ENCODE measurements at regions not wholly inside any gene's neighbourhood (a gene's known extent, or its start where the extent isn't known, plus 50 kb on each side); places are given as distances from the start of the nearest gene placed in this dataset.
"Not testable (repeated sequence)": the region's sequence is repeated elsewhere in the genome, so short reads cannot be mapped to it uniquely, and the experiment has no call there.

DNA sequence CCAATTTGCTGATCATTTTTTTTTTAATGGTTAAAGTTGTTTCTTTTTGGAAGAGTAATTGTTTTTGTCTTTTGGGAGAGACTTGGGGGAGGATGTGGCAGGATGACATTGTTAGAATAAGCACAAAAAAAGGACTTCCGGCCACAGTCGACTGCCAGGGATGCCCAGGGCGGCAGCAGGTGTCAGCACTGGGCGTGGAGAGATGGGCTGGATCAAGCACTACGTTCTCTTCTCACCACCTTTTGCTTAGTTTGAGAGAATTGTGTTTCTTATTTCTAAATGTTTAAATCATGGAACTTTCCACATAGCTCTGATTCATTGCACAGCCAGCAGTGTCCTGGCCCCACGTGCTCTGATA is 104.6 kb upstream of the FRMD1 start:
- intact Hi-C loops (cut with DNase I, micrococcal nuclease) = no loop called here
- ATAC-seq = no peak
- no peak for DNase-seq

- intact Hi-C loops (cut with DNase I, micrococcal nuclease) = no loop called here
- ATAC-seq (no peak), DNase-seq (no peak)
These were observed 104.0 kb upstream of the FRMD1 start for GRCh38 chr6:168182908-168183612.

GRCh38 chr6:168182366-168182765 is 103.4 kb upstream of the FRMD1 start:
- ATAC-seq = no peak
- DNase-seq = no peak
- intact Hi-C loops (cut with DNase I, micrococcal nuclease) = no loop called here

DNA sequence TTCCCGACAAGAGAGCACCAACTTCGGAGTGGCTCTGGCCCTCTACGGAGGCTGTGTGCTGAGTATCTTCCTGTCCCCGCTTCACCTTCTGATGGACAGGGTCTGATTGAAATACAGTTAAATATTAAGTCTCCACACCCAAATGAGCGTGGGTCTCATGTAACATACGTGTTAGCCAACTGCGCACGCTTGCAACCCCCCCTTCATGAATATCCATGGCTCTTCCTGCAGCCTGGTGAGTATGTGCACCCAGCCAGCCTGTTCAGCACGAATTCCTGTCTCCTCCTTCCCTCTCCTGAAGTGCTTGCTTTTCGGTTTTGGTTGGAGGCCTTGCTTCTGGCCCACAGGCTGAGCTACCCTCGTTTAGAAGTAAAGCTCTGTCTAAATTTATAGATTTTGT is 102.9 kb upstream of the FRMD1 start:
- DNase-seq (no peak), ATAC-seq (no peak)
- intact Hi-C loops (cut with DNase I, micrococcal nuclease) = no loop called here

- intact Hi-C loops (cut with DNase I, micrococcal nuclease) = no loop called here
- ATAC-seq (no peak), DNase-seq (no peak)
These were observed 102.3 kb upstream of the FRMD1 start for GRCh38 chr6:168181316-168181715.

DNA sequence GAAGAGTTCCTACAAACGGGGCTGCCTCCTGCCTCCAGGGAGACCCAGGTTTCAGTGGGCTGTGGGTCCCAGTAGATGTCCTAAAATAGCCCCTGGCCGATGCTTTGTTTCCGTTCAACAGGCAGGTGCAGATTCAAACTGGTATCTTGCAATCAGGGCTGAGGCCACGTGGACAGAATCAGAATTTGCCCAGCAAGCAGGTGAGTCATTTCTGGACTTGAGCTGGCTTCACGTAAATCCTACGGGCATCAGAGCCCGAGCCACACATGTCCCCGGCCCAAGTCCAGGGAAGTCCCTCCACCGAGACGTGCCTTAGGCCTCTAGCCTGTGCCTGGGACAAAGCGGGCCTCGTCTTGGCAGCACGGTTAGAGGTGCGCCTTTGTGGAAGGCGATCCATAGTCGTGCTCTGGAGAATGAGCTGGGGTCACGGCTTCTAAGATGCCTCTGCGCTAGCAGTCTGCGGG is 101.6 kb upstream of the FRMD1 start:
- ATAC-seq = peak; percentile 76
- intact Hi-C loops (cut with DNase I, micrococcal nuclease) = no loop called here

DNA sequence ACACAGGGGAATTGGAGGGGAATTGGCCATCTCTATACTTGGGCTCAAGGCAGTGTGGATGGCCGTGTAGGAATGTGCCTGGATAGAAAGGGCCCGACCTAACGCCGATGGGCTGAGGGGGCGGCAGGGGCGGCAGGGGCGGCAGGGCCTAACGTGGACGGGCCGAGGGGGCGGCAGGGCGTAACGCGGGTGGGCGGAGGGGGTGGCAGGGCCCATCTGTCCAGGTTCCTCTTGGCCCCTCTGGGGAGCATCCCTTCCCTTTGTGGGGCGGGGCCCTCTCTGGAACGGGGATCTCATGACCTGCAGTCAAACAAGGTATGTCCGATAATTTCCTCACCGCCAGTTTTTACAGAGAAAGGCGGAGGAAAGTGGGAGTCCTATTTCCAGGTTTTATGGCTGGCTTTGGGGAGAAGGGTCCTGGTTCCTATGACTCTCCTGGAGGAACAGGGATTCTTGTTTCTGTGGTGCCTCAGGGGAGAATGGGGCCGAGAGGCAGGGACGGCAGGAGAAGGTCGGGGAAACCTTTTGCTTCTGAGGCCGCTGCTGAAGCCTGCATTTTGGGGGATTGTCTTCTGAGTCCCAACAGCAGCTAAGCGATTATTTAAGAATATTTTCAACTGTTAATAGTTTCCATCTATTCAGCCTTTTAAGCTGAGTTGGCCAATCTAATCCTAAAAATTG is 100.8 kb upstream of the FRMD1 start:
- DNase-seq (no peak), ATAC-seq (no peak)
- intact Hi-C loops (cut with DNase I, micrococcal nuclease) = no loop called here

More for the DNA sequence above, 101.6 kb upstream of the FRMD1 start:
- DNase-seq = no peak

DNA sequence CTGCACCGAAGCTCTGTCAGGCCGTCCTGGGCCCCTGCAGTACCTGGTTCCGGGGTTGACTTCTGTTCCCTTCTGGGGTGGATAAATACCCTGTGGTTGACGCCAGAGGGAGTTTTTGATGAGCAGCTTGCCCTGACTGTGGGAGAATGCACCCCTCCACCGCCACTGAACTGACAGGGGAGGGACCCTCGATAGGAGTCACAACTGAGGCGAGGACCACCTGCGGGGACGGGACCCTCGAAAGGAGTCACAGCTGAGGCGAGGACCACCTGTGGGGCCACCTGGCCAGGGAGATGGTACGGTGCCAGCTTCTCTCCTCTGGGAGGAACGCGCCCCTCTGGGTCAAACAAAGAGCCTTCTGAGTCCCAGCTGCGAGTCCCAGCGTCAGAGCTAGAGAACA is 100.1 kb upstream of the FRMD1 start:
- intact Hi-C loops (cut with DNase I, micrococcal nuclease) = no loop called here

DNA sequence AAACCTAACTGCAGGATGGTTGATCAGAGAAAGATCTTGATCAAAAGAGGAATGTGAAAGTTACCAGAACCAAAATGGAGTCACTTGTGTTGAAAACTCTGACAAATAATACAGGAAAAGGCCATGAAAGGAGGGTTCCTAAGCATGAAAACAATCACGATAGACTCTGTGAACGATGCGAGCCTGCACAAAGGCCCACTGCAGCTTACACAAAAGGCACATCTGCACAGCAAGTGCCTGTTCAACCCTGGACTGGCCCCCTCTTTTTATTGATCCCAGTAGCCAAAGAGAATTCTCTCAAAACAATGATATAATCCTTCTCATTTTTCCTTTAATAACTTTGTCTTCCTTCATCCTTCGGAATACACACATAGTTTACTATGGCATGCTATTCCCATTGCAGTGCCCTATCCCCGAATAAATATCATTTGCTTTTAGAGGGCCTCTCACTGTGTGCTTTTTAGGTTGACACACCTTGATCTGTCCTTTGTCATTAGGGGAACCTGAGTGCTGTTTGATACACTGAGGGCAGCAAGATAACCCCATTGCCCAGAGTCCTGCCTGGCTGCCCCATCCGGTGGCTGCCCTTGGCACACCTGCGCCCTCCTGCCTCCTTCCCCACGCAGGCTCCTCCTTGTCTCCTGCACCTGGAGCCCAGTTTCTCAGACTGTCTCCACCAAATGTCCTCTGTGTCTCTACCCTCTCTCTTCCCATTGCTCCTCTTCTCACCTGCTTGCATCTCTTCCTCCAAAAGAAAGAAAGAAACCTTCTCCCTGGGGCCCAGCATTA is 98.3 kb upstream of the FRMD1 start:
- DNase-seq (no peak), ATAC-seq (no peak)
- intact Hi-C loops (cut with DNase I, micrococcal nuclease) = no loop called here

More for the DNA sequence above, 100.1 kb upstream of the FRMD1 start:
- no peak for DNase-seq
- ATAC-seq = no peak

- DNase-seq (no peak), ATAC-seq (peak; percentile 94)
- intact Hi-C loops (cut with DNase I, micrococcal nuclease) = no loop called here
These were observed 92.8 kb upstream of the FRMD1 start for GRCh38 chr6:168171673-168172353.

GRCh38 chr6:168170841-168171601 is 92.0 kb upstream of the FRMD1 start:
- intact Hi-C loops (cut with DNase I, micrococcal nuclease) = no loop called here
- ATAC-seq (no peak), DNase-seq (no peak)

GRCh38 chr6:168169624-168170023 is 90.6 kb upstream of the FRMD1 start:
- DNase-seq = no peak
- ATAC-seq = no peak
- intact Hi-C loops (cut with DNase I, micrococcal nuclease) = no loop called here

DNA sequence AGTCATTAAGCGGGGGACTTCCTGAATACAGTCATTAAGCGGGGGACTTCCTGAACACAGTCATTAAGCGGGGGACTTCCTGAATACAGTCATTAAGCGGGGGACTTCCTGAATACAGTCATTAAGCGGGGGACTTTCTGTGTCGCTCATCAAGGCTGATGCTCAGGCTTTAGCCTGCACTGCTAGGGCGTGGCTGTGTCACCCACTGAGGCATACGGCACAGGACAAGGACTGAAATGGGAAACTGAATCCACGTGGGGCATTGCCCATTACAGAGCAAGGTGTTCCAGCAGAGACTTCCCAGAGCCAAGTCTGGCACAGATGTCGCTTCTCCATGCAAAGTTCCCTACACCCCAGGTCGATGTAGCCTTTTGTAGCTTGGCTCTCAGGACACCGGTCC is 89.9 kb upstream of the FRMD1 start:
- ATAC-seq; DNase-seq; intact Hi-C loops (cut with DNase I, micrococcal nuclease): not testable (repeated sequence)

GRCh38 chr6:168168330-168168729 is 89.3 kb upstream of the FRMD1 start:
- DNase-seq, ATAC-seq: not testable (repeated sequence)

GRCh38 chr6:168167431-168168315 is 88.7 kb upstream of the FRMD1 start:
- intact Hi-C loops (cut with DNase I, micrococcal nuclease) = no loop called here
- DNase-seq = no peak
- ATAC-seq = no peak

More at GRCh38 chr6:168168330-168168729, 89.3 kb upstream of the FRMD1 start:
- intact Hi-C loops (cut with DNase I, micrococcal nuclease) = not testable (repeated sequence)

DNA sequence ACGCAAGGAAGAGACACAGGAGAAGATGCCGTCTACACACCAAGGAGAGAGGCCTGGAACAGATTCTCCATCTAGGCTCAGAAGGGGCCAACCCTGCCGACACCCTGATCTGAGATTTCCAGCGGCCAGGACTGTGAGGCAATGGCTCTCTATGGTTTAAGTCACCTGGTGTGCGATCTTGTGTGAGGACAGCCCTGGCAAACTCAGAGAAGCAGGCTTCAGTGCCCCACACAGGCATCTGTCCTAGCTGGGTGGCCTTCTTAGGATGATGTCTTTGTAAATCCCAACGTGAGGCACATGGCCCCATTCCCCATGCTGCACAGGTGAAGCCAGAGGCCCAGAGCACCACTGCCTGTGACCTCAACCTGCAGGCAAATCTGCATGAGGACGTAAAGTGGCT is 87.6 kb upstream of the FRMD1 start:
- DNase-seq (no peak), ATAC-seq (no peak)
- intact Hi-C loops (cut with DNase I, micrococcal nuclease) = no loop called here

- ATAC-seq (no peak), DNase-seq (no peak)
- intact Hi-C loops (cut with DNase I, micrococcal nuclease) = no loop called here
These were observed 86.9 kb upstream of the FRMD1 start for GRCh38 chr6:168165891-168166290.

DNA sequence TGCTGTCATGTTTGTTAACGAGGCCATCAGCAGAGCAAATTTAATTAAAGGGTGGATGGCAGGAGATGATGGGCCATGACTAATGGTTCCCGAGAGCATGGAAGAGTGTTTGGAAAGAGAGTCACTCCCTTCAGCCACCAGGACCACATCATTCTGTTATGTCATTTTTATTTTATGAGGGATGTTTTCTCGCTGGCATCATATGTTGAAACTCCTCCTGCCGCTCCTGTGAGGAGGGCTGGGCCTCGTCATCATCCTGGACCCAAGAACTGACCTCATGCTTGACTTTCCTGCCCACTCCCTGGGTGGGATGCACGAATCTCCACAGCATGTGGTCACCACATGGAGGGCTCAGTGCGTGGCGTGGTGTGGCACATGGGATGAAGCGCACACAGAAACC is 86.4 kb upstream of the FRMD1 start:
- ATAC-seq (no peak), DNase-seq (no peak)
- intact Hi-C loops (cut with DNase I, micrococcal nuclease) = no loop called here

Measured in left colon (tissue), 2 donors.